Gastroesophageal sphincter (tissue), 4 donors: ENCODE measurements at regions not wholly inside any gene's neighbourhood (a gene's known extent, or its start where the extent isn't known, plus 50 kb on each side); places are given as distances from the start of the nearest gene placed in this dataset.

Experiments used
- ATAC-seq: fragments of 150-250 bp; one replicate; pipeline ENCODE4 v1.9.1; 2016; ENCODE audit warnings: mild to moderate bottlenecking, moderate library complexity
- H3K27ac ChIP-seq, 4 donors: fragments of 200-600 bp; sonication (generic) in 3 of 4; 1 replicate in 3 of 4; 2 replicates in 1 of 4; pipeline ENCODE4 v1.5.1; 2016 to 2019
- H3K27me3 ChIP-seq: fragments of 200-600 bp; sonication (generic); one replicate; pipeline ENCODE4 v1.5.1; 2019
- H3K36me3 ChIP-seq, 2 donors: fragments of 200-600 bp; sonication (generic); one replicate each; pipeline ENCODE4 v1.5.1; 2019; ENCODE audit warnings: control low read depth in 1 of 2
- H3K4me1 ChIP-seq, 3 donors: fragments of 200-600 bp; sonication (generic); 1 replicate in 2 of 3; 2 replicates in 1 of 3; pipeline ENCODE4 v1.5.1; 2016 to 2019; ENCODE audit warnings: control low read depth in 2 of 3
- H3K4me3 ChIP-seq, 2 donors: fragments of 200-600 bp; sonication (generic); one replicate each; pipeline ENCODE4 v1.5.1; 2019; ENCODE audit warnings: mild to moderate bottlenecking in 1 of 2, moderate library complexity in 1 of 2
- H3K9me3 ChIP-seq, 3 donors: fragments of 200-600 bp; sonication (generic); one replicate each; pipeline ENCODE4 v1.5.1; 2017 to 2019; ENCODE audit warnings: control low read depth in 2 of 3
- EP300 ChIP-seq: sonication (generic); formaldehyde crosslinking; IDR thresholded peaks from one replicate; pipeline ENCODE4 v1.6.1; 2017; ENCODE audit warnings: antibody characterized with exemption, mild to moderate bottlenecking
- POLR2A ChIP-seq, 2 donors: fragments of 450-650 bp; IDR thresholded peaks; one replicate each; pipeline ENCODE4 v1.6.1; 2017; ENCODE audit warnings: antibody characterized with exemption in 2 of 2, mild to moderate bottlenecking in 2 of 2, moderate library complexity in 1 of 2
- POLR2AphosphoS5 ChIP-seq: sonication (generic); formaldehyde crosslinking; IDR thresholded peaks from one replicate; pipeline ENCODE4 v1.6.1; 2017; ENCODE audit warnings: antibody characterized with exemption
- WGBS, 2 donors: methylation state at CpG; one replicate each; pipeline ENCODE4 v1.1.5; 2018; ENCODE audit warnings: low coverage in 1 of 2; 5-methylcytosine and 5-hydroxymethylcytosine counted together
- TF ChIP-seq, protein P1 (sequence below), 4 experiments: fragments of 200-600 bp in 2 of 4; fragments of 450-650 bp in 2 of 4; sonication (generic) in 1 of 4; IDR thresholded peaks; one replicate each; pipeline ENCODE4 v1.5.1; 2017 to 2019; ENCODE audit warnings: antibody characterized with exemption in 4 of 4, mild to moderate bottlenecking in 2 of 4, moderate library complexity in 2 of 4

DNA sequence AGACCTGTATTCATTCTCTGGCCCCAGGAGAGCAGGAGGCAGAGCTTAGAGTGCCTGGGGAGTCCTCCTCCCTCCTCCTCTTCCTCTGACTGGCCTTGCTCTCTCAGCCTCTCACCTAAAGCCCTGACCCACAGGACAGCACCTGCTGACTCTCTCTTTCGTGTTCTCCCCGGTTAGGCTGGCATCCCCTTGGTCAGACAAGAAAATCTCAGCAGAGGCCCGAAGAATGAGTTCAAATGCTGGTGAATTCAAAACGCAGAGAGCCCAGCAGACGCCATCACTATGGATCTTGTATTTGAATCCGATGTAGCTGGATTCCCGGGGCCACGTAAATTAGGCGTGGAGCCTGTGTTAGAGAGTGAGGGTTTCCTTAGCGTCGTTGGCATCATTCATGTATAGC, 255.3 kb downstream of the KLF6 start:
- Histone ChIP-seq H3K27me3 (no peaks in the 10 kb centered on the region), H3K4me1 (peaks cover 0 to 42% (median 3%) of the 10 kb centered on the region in 3 donors), H3K9me3 (no peaks in the 10 kb centered on the region), H3K36me3 (no peaks in the 10 kb centered on the region), H3K27ac (peak overlapping the region in 1 of 4 donors; percentile 81), H3K4me3 (no peak overlapping the region)
- 100% methylated on average over 2 of the region's 11 CpGs; no CpG with 5 or more reads in 1 of the 2 donors for WGBS, 2 donors
- ATAC-seq: no peak
- TF ChIP-seq EP300: no peak
- TF ChIP-seq POLR2A (IDR thresholded peaks at IDR 0.05): no peak
- TF ChIP-seq POLR2AphosphoS5: no peak
- TF ChIP-seq, protein P1, sequence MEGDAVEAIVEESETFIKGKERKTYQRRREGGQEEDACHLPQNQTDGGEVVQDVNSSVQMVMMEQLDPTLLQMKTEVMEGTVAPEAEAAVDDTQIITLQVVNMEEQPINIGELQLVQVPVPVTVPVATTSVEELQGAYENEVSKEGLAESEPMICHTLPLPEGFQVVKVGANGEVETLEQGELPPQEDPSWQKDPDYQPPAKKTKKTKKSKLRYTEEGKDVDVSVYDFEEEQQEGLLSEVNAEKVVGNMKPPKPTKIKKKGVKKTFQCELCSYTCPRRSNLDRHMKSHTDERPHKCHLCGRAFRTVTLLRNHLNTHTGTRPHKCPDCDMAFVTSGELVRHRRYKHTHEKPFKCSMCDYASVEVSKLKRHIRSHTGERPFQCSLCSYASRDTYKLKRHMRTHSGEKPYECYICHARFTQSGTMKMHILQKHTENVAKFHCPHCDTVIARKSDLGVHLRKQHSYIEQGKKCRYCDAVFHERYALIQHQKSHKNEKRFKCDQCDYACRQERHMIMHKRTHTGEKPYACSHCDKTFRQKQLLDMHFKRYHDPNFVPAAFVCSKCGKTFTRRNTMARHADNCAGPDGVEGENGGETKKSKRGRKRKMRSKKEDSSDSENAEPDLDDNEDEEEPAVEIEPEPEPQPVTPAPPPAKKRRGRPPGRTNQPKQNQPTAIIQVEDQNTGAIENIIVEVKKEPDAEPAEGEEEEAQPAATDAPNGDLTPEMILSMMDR (IDR thresholded peaks at IDR 0.05): no peak

- Histone ChIP-seq H3K9me3 (no peaks in the 10 kb centered on the region), H3K4me3 (no peak overlapping the region), H3K36me3 (no peaks in the 10 kb centered on the region), H3K4me1 (peaks cover 0 to 42% (median 3%) of the 10 kb centered on the region in 3 donors), H3K27ac (peak overlapping the region in 3 of 4 donors; percentile 59 to 81 (median 63)), H3K27me3 (no peaks in the 10 kb centered on the region)
- TF ChIP-seq POLR2A (IDR thresholded peaks at IDR 0.05) (no peak), POLR2AphosphoS5 (no peak), EP300 (no peak)
- TF ChIP-seq, protein P1 (IDR thresholded peaks at IDR 0.05): no peak
- no peak for ATAC-seq
- WGBS, 2 donors: 58 to 67% methylated on average over 1 of the region's 10 CpGs
Measured at GRCh38 chr10:3528823-3529403, 256.1 kb downstream of the KLF6 start.

DNA sequence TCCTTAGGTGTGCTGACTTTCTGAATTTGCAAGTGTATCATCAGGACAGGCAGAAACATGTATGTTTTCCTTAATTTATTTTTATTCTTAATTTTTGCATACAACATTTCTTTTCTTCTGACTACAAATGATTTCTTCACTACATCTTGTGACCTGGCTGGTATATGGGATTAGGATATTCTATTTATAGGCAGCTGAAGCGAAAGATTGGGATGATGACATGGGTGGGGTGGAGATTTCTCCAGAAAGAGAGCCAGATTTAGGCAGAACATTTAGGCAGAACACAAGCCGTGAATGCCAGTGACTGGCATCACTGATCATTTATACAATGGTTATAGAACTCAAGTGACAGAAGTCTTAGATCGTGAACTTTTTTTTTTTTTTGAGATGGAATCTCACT, 256.7 kb downstream of the KLF6 start:
- no peaks in the 10 kb centered on the region for H3K27me3 ChIP-seq
- WGBS, 2 donors: 39 to 74% methylated on average over 3 of the region's 3 CpGs
- H3K27ac ChIP-seq: peak overlapping the region; percentile 34 to 81 (median 63)
- H3K9me3 ChIP-seq: no peaks in the 10 kb centered on the region
- no peak for ATAC-seq
- H3K4me1 ChIP-seq: peaks cover 0 to 42% (median 3%) of the 10 kb centered on the region in 3 donors
- H3K4me3 ChIP-seq: no peak overlapping the region
- TF ChIP-seq POLR2A (IDR thresholded peaks at IDR 0.05) (no peak), EP300 (no peak), POLR2AphosphoS5 (no peak)
- TF ChIP-seq, protein P1 (IDR thresholded peaks at IDR 0.05): no peak
- no peaks in the 10 kb centered on the region for H3K36me3 ChIP-seq

GRCh38 chr10:3527869-3528268, 257.1 kb downstream of the KLF6 start:
- Histone ChIP-seq H3K4me3 (no peak overlapping the region), H3K4me1 (peaks cover 0 to 42% (median 3%) of the 10 kb centered on the region in 3 donors), H3K36me3 (no peaks in the 10 kb centered on the region), H3K27ac (peak overlapping the region; percentile 34 to 81 (median 63)), H3K27me3 (no peaks in the 10 kb centered on the region), H3K9me3 (no peaks in the 10 kb centered on the region)
- 56 to 70% methylated on average over 4 to 5 of the region's 5 CpGs for WGBS, 2 donors
- TF ChIP-seq POLR2AphosphoS5 (no peak), EP300 (no peak), POLR2A (IDR thresholded peaks at IDR 0.05) (no peak)
- TF ChIP-seq, protein P1 (IDR thresholded peaks at IDR 0.05): no peak
- ATAC-seq: no peak
